ENCODE measurements at regions not wholly inside any gene's neighbourhood (a gene's known extent, or its start where the extent isn't known, plus 50 kb on each side); places are given as distances from the start of the nearest gene placed in this dataset.

- Histone ChIP-seq H3K4me2 (no peak overlapping the region), H3K9me3 (no peaks in the 10 kb centered on the region), H3K4me1 (no peaks in the 10 kb centered on the region), H3K27ac (no peak overlapping the region), H3K4me3 (no peak overlapping the region)
- CTCF ChIA-PET = interaction anchor here (1.3 kb wide), 1 partner anchor 9 kb away, joined by 4 read pairs; no protein-coding TSS in a partner anchor
- 83% methylated on average over 4 of the region's 6 CpGs for WGBS (ENCODE audit: missing lambda C conversion rate)
- DNase-seq (ENCODE audit: low read depth in 1 of 2, low spot score in 1 of 2) (no peak), ATAC-seq (no peak), FAIRE-seq (no peak)
- POLR2A ChIA-PET = no interaction called here
- no peak for TF ChIP-seq ESRRA (IDR thresholded peaks at IDR 0.05; ENCODE audit: borderline replicate concordance, low read length)
- no peak for TF ChIP-seq ZC3H11A (IDR thresholded peaks at IDR 0.05)
- no peak for TF ChIP-seq EHMT2 (IDR thresholded peaks at IDR 0.05; ENCODE audit: low read depth)
- TF ChIP-seq CBX2 (IDR thresholded peaks at IDR 0.05; ENCODE audit: borderline replicate concordance, low read depth) = no peak
- TF ChIP-seq MAX (IDR thresholded peaks at IDR 0.05) = no peak
- no peak for TF ChIP-seq RNF2 (IDR thresholded peaks at IDR 0.05; ENCODE audit: borderline replicate concordance, low read depth)
- no peak for TF ChIP-seq EP300 (IDR thresholded peaks at IDR 0.05)
- no peak for TF ChIP-seq HOXA7 (CRISPR knock-in tag; IDR thresholded peaks at IDR 0.05)
- TF ChIP-seq HMGXB4 (CRISPR knock-in tag; IDR thresholded peaks at IDR 0.05; ENCODE audit: borderline replicate concordance) = no peak
- no peak for TF ChIP-seq NPAS2 (CRISPR knock-in tag; IDR thresholded peaks at IDR 0.05; ENCODE audit: borderline replicate concordance)
- no peak for TF ChIP-seq USF2 (IDR thresholded peaks at IDR 0.05)
- TF ChIP-seq RCOR1 (IDR thresholded peaks at IDR 0.05; ENCODE audit: low read depth, low read length) = no peak
- no peak for TF ChIP-seq ATOH8 (CRISPR knock-in tag; IDR thresholded peaks at IDR 0.05; ENCODE audit: low read depth)
- no peak for TF ChIP-seq SMC3 (IDR thresholded peaks at IDR 0.05)
- TF ChIP-seq POLR2AphosphoS2 (conservative IDR thresholded peaks at IDR 0.05; ENCODE audit: low read length) = no peak
- no peak for TF ChIP-seq HOXB13 (CRISPR knock-in tag; IDR thresholded peaks at IDR 0.05; ENCODE audit: low read depth)
- no peak for TF ChIP-seq HES2 (IDR thresholded peaks at IDR 0.05)
- TF ChIP-seq HEYL (CRISPR knock-in tag; IDR thresholded peaks at IDR 0.05) = no peak
- TF ChIP-seq CEBPB (IDR thresholded peaks at IDR 0.05) = no peak
- TF ChIP-seq ZNF302 (CRISPR knock-in tag; IDR thresholded peaks at IDR 0.05) = no peak
Observed at GRCh38 chr22:23497016-23497885, 82.8 kb downstream of the IGLL1 start.

GRCh38 chr22:23496445-23496833 lies 83.7 kb downstream of the IGLL1 start:
- POLR2A ChIA-PET = no interaction called here
- Histone ChIP-seq H3K4me1 (no peaks in the 10 kb centered on the region), H3K9me3 (no peaks in the 10 kb centered on the region), H3K4me2 (no peak overlapping the region), H3K27ac (no peak overlapping the region), H3K4me3 (no peak overlapping the region)
- DNase-seq (ENCODE audit: low read depth in 1 of 2, low spot score in 1 of 2) = no peak
- CTCF ChIA-PET = interaction anchor here (1.3 kb wide), 1 partner anchor 10 kb away, joined by 4 read pairs; no protein-coding TSS in a partner anchor
- no peak for ATAC-seq
- 43% methylated on average over 1 of the region's 3 CpGs for WGBS (ENCODE audit: missing lambda C conversion rate)
- no peak for FAIRE-seq
- TF ChIP-seq RARB (CRISPR knock-in tag; IDR thresholded peaks at IDR 0.05) (no peak), FOSL2 (IDR thresholded peaks at IDR 0.05) (no peak), FOSL2 (CRISPR knock-in tag; IDR thresholded peaks at IDR 0.05) (no peak), BCL3 (IDR thresholded peaks at IDR 0.05) (no peak), ZFP36 (IDR thresholded peaks at IDR 0.05; ENCODE audit: borderline replicate concordance, partially characterized antibody) (no peak), KDM5A (IDR thresholded peaks at IDR 0.05) (no peak), CEBPB (IDR thresholded peaks at IDR 0.05) (no peak), RFX5 (IDR thresholded peaks at IDR 0.05) (no peak), FOSB (CRISPR knock-in tag; IDR thresholded peaks at IDR 0.05) (no peak), MAFK (IDR thresholded peaks at IDR 0.05; ENCODE audit: partially characterized antibody) (no peak), CBX8 (IDR thresholded peaks at IDR 0.05) (no peak), MAX (IDR thresholded peaks at IDR 0.05) (no peak), HOXB5 (CRISPR knock-in tag; IDR thresholded peaks at IDR 0.05) (no peak), KDM1A (IDR thresholded peaks at IDR 0.05; ENCODE audit: low read depth) (no peak), HES2 (IDR thresholded peaks at IDR 0.05) (no peak), HDAC2 (IDR thresholded peaks at IDR 0.05) (no peak)

Measured in A549 (cell line).